HCT116 (cell line): ENCODE measurements at regions not wholly inside any gene's neighbourhood (a gene's known extent, or its start where the extent isn't known, plus 50 kb on each side); places are given as distances from the start of the nearest gene placed in this dataset.

ENCODE experiments used
- ATAC-seq: fragments of 200-7000 bp; cut with Tn5 transposase; 2 replicates; pipeline ENCODE4 v1.9.1; 2020; ENCODE audit warnings: mild to moderate bottlenecking, moderate library complexity
- BruUV-seq: library from RNA; stranded (reverse); fragments of 400-500 nt; replicated peaks from 2 replicates; lab custom pipeline; 2021; lab: Mats Ljungman, UMichigan
- CTCF ChIA-PET: fragments of 300-600 bp; sonication (Branson Sonifier 250); formaldehyde crosslinking; loops from one replicate; lab custom pipeline; 2021; ENCODE audit warnings: antibody characterized with exemption; lab: Charles Lee
- POLR2A ChIA-PET: fragments of 300-600, 350-600 bp; sonication (Branson Sonifier 250); formaldehyde crosslinking; loops from one replicate; lab custom pipeline; 2021; ENCODE audit warnings: antibody characterized with exemption; lab: Charles Lee
- RAD21 ChIA-PET, 2 experiments: fragments of 300-600 bp; sonication (Branson Sonifier 250); formaldehyde crosslinking; loops; one replicate each; lab custom pipeline; 2023; ENCODE audit warnings: low total read pairs in 2 of 2; ENCODE audit not compliant: uncharacterized antibody in 2 of 2, unreplicated experiment in 2 of 2, low non-redundant PET in 1 of 2; lab: Charles Lee
- DNase-seq: peaks from one replicate; pipeline ENCODE4 v3.0.0-alpha.2; 2010; ENCODE audit warnings: low read depth, low spot score
- H2AFZ ChIP-seq: fragments of 200-600 bp; shearing (Covaris generic), sonication (generic); 2 replicates; pipeline ENCODE4 v1.6.1; 2017; ENCODE audit warnings: low read depth, mixed run types, mixed read lengths, antibody characterized with exemption, low read length; ENCODE audit not compliant: poor library complexity, severe bottlenecking
- H3K27ac ChIP-seq: 2 replicates; pipeline ENCODE4 v1.5.1; 2012; ENCODE audit warnings: low read depth, low read length
- H3K27me3 ChIP-seq: fragments of 200-600 bp; sonication (generic); 2 replicates; pipeline ENCODE4 v1.6.1; 2016; ENCODE audit warnings: mixed run types, low read length, mixed read lengths; ENCODE audit not compliant: insufficient read depth
- H3K36me3 ChIP-seq, 2 experiments: fragments of 200-500 bp in 1 of 2; fragments of 200-600 bp in 1 of 2; sonication (Bioruptor generic) in 1 of 2; sonication (generic) in 1 of 2; 2 replicates each; pipeline versions ENCODE4 v1.5.1 to v1.6.1; 2014 to 2016; ENCODE audit warnings: low read length in 2 of 2, inconsistent platforms in 1 of 2, mixed read lengths in 1 of 2, mixed run types in 1 of 2; ENCODE audit not compliant: insufficient read depth in 2 of 2, control insufficient read depth in 1 of 2
- H3K4me1 ChIP-seq, 2 experiments: fragments of 200-600 bp in 1 of 2; sonication (generic) in 1 of 2; 2 replicates each; pipeline versions ENCODE4 v1.5.1 to v1.6.1; 2012 to 2017; ENCODE audit warnings: low read length in 2 of 2, inconsistent platforms in 1 of 2, mild to moderate bottlenecking in 1 of 2, mixed read lengths in 1 of 2, mixed run types in 1 of 2, moderate library complexity in 1 of 2; ENCODE audit not compliant: insufficient read depth in 2 of 2, control insufficient read depth in 1 of 2
- H3K4me2 ChIP-seq: fragments of 200-600 bp; sonication (generic); 2 replicates; pipeline ENCODE4 v1.6.1; 2017; ENCODE audit warnings: mixed run types, low read length, mixed read lengths
- H3K4me3 ChIP-seq, 2 experiments: fragments of 200-600 bp in 1 of 2; sonication (generic) in 1 of 2; replicated peaks in 1 of 2; 2 replicates each; pipeline ENCODE4 v1.5.1; 2011 to 2016; ENCODE audit warnings: low read length in 2 of 2, control low read depth in 1 of 2, low read depth in 1 of 2, mild to moderate bottlenecking in 1 of 2, mixed read lengths in 1 of 2, mixed run types in 1 of 2
- H3K79me2 ChIP-seq: fragments of 200-600 bp; sonication (generic); 2 replicates; pipeline ENCODE4 v1.6.1; 2017; ENCODE audit warnings: mild to moderate bottlenecking, mixed run types, low read length, moderate library complexity, mixed read lengths; ENCODE audit not compliant: insufficient read depth
- H3K9ac ChIP-seq: fragments of 200-600 bp; sonication (generic); 2 replicates; pipeline ENCODE4 v1.6.1; 2016; ENCODE audit warnings: low read length, mixed read lengths
- H3K9me2 ChIP-seq: fragments of 200-600 bp; sonication (generic), shearing (Covaris generic); 2 replicates; pipeline ENCODE4 v1.6.1; 2017; ENCODE audit warnings: mixed run types, mild to moderate bottlenecking, moderate library complexity; ENCODE audit not compliant: insufficient read depth
- H3K9me3 ChIP-seq, 2 experiments: fragments of 200-500 bp in 1 of 2; fragments of 200-600 bp in 1 of 2; sonication (Bioruptor generic) in 1 of 2; sonication (generic) in 1 of 2; 2 replicates each; pipeline ENCODE4 v1.6.1; 2014 to 2017; ENCODE audit warnings: low read length in 2 of 2, mixed read lengths in 2 of 2, inconsistent platforms in 1 of 2, low read depth in 1 of 2, mild to moderate bottlenecking in 1 of 2, mixed run types in 1 of 2, moderate library complexity in 1 of 2; ENCODE audit not compliant: control insufficient read depth in 1 of 2, insufficient read depth in 1 of 2
- H4K20me1 ChIP-seq: fragments of 200-600 bp; sonication (generic), shearing (Covaris generic); 2 replicates; pipeline ENCODE4 v1.6.1; 2017; ENCODE audit warnings: mixed run types, mild to moderate bottlenecking, moderate library complexity; ENCODE audit not compliant: insufficient read depth
- CBX3 ChIP-seq: IDR thresholded peaks from 2 replicates; pipeline ENCODE4 v1.6.1; 2012; ENCODE audit warnings: low read depth
- CEBPB ChIP-seq: IDR thresholded peaks from 2 replicates; pipeline ENCODE4 v1.6.1; 2012; ENCODE audit warnings: low read depth
- ELF1 ChIP-seq: IDR thresholded peaks from 2 replicates; pipeline ENCODE4 v1.6.1; 2012; ENCODE audit warnings: low read depth, borderline replicate concordance
- EZH2phosphoT487 ChIP-seq: fragments of 200-600 bp; IDR thresholded peaks from 2 replicates; pipeline ENCODE4 v1.6.1; 2018; ENCODE audit warnings: antibody characterized with exemption, borderline replicate concordance
- FOSL1 ChIP-seq: IDR thresholded peaks from 2 replicates; pipeline ENCODE4 v1.6.1; 2012; ENCODE audit warnings: low read depth
- JUND ChIP-seq: IDR thresholded peaks from 2 replicates; pipeline ENCODE4 v1.6.1; 2012
- MAX ChIP-seq: IDR thresholded peaks from 2 replicates; pipeline ENCODE4 v1.6.1; 2012
- POLR2AphosphoS5 ChIP-seq: IDR thresholded peaks from 2 replicates; pipeline ENCODE4 v1.6.1; 2011; ENCODE audit warnings: mild to moderate bottlenecking, low read depth, low read length, moderate library complexity
- SIN3A ChIP-seq: IDR thresholded peaks from 2 replicates; pipeline ENCODE4 v1.6.1; 2012; ENCODE audit warnings: low read depth
- SP1 ChIP-seq: IDR thresholded peaks from 2 replicates; pipeline ENCODE4 v1.6.1; 2012; ENCODE audit warnings: low read depth
- YY1 ChIP-seq: IDR thresholded peaks from 2 replicates; pipeline ENCODE4 v1.6.1; 2011; ENCODE audit warnings: low read length, low read depth, moderate library complexity, mild to moderate bottlenecking; ENCODE audit not compliant: insufficient replicate concordance; ENCODE audit errors: extremely low read depth
- ZBTB33 ChIP-seq: IDR thresholded peaks from 2 replicates; pipeline ENCODE4 v1.6.1; 2011; ENCODE audit warnings: mild to moderate bottlenecking, low read length, moderate library complexity; ENCODE audit not compliant: insufficient replicate concordance; ENCODE audit errors: extremely low read depth
- ZFX ChIP-seq: fragments of 450-650 bp; IDR thresholded peaks from 2 replicates; pipeline ENCODE4 v1.6.1; 2017
- intact Hi-C: fragments of 100-400 bp; cut with micrococcal nuclease; formaldehyde crosslinking; loops from 2 replicates; pipeline ENCODE4 v1.10.0; 2022

GRCh38 chr20:51084593-51085377, 61.9 kb upstream of the KCNG1 start:
- DNase-seq (no peak), ATAC-seq (no peak)
- intact Hi-C loops = no loop called here
- peaks cover 62% of the 10 kb centered on the region for H3K27me3 ChIP-seq
- H3K4me2 ChIP-seq = no peak overlapping the region
- no peaks in the 10 kb centered on the region for H3K9me3 ChIP-seq
- H3K27ac ChIP-seq = no peak overlapping the region
- no peak overlapping the region for H2AFZ ChIP-seq
- no peaks in the 10 kb centered on the region for H3K79me2 ChIP-seq
- no peaks in the 10 kb centered on the region for H3K9me2 ChIP-seq
- H3K4me3 ChIP-seq = no peak overlapping the region
- no peak overlapping the region for H3K9ac ChIP-seq
- CTCF ChIA-PET = interaction anchor here (1.9 kb wide), 1 partner anchor 70 kb away, joined by 5 read pairs; no protein-coding TSS in a partner anchor
- BruUV-seq = no TSS peak
- H4K20me1 ChIP-seq = no peaks in the 10 kb centered on the region
- RAD21 ChIA-PET = no interaction called here
- POLR2A ChIA-PET = no interaction called here
- TF ChIP-seq EZH2phosphoT487 (no peak), FOSL1 (no peak), YY1 (no peak), CBX3 (no peak), SP1 (no peak), ZFX (no peak), ELF1 (no peak), MAX (no peak), JUND (no peak), ZBTB33 (no peak), CEBPB (no peak), SIN3A (no peak), POLR2AphosphoS5 (no peak)
- no peaks in the 10 kb centered on the region for H3K36me3 ChIP-seq
- no peaks in the 10 kb centered on the region for H3K4me1 ChIP-seq
